SK-N-DZ (cell line): ENCODE measurements at regions not wholly inside any gene's neighbourhood (a gene's known extent, or its start where the extent isn't known, plus 50 kb on each side); places are given as distances from the start of the nearest gene placed in this dataset.
A peak's percentile ranks its signal among the peaks of the same experiment; 100 is the strongest.

ENCODE experiments used
- DNase-seq: peaks from one replicate; pipeline ENCODE4 v3.0.0-alpha.2; 2015; ENCODE audit warnings: low spot score

DNA sequence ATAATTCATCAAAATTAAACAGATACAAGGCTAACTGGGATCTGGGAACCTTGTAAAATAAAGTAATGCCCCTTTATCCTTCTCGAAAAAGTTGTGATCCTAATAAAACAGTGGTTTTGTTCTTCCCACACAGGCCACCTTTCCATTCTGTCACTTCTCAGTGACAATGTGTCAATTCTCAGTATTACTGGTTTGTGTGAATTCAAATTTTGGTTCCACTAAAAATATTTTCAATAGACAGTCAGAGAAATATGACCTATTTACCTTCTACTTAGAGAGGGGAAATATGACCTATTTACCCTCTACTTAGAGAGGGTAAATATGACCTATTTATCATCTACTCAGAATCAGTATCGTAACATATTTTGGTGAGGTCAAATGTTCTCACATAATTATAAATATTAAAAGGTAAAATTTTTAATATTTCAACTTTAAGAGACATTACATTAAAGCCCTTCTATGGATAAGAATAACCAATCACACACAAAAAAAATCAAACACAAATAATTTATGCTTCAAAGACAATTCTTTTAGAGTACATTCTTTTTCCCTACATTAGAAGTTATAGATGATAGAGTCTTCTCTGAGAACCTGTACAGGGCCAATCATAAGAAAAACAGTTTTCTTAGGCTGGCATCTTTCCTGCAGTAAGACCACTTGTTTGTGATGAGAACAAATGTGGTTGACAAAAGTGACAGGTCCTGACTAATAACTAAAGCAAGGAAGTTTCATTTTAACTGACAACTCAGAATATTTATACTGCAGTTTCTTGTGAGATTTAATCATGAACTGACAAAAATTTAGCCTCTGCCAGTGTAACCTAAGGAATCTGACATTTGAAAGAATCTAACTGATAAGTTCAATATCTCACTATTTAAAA lies 323.3 kb downstream of the DIPK2A start:
- DNase-seq: no peak

DNA sequence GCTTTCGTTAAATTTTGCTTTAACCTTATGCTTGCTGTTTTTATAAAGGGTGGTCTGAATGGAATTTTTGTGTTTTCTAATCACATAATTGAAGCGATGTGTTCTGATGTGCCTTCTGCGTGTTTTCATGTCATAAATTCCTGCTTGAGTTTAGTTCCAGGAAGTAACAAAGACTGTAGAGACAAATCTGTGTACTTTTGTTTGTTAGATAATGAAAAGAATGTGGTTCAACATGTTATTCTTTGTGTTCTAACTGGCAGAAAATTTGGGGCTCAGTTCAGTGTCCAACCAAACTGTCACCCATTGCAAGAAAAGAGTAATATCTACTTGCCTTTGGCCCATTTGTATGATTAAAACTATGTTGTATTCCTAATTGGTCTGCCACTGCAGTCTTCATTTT lies 324.0 kb downstream of the DIPK2A start:
- DNase-seq: no peak

DNA sequence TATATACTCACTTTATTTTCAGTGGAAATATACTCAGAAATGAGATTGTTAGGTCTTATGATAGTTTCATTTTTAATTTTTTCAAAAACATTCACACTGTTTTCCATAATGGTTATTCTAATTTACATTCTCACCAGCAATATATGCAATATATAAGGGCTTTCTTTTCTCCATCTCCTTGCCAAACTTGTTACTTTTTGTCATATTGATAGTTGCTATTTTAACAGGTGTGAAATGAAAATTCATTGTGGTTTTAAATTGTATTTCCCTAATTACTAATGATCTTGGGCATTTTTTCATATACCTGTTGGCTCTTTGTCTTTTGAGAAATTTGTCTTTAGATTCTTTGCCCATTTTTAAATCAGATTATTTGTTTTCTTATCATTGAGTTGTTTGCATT lies 325.2 kb downstream of the DIPK2A start:
- DNase-seq: no peak

DNA sequence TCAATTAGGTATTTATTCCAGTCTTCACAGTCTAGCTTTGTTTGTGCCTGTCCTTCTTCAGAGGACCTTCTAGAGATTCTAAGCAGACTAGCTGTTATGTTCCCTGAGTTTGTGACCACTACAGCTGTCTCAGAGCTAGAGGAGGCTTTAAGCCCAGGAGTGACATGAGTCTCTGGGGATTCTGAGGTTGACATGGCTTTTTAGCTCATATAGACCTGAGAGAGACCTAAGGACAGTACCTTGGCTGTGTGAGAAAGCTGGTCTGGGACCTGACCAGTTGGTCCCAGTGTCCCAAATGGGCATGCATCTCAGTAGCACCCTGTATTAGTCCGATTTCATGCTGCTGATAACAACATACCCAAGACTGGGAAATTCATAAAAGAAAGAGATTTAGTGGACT lies 330.2 kb downstream of the DIPK2A start:
- DNase-seq: no peak

DNA sequence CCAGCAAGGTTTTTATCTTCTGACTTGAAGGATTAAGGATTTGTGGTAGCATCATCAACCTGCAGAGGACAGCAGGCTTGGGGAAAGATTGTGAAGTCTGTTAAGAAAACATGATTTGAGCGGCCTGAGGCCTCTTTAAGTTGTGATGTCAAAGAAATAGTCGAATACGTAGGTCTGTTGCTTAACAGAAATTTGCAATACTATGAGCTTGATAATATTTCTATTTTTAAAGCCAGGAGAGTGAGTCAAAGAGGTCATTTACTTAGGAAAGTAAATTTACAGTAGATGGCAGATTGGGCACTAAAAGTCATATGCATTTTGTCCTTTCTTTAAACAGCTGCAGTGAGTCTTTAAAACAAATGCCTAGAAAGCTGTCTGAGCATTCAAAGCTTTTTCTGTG lies 336.3 kb downstream of the DIPK2A start:
- no peak for DNase-seq

DNA sequence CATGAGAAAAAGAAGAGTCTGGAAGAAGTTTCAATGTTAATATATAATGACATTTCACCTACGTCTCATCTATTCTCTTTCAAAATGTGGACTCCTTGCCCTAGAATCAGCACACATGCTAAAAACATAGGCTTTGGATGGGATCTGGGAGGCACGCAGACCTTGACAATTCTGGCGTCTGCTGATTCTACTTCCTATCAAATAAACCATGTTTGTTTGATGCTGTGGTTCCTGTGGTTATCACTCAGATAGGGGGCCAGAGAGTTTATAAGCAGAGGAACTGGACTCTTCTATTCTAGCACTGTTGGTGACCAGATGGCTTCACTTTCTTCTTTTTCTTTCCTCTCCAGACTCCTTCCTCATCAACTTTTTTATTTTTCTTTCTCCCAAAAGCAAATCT lies 336.8 kb downstream of the DIPK2A start:
- DNase-seq: no peak

DNA sequence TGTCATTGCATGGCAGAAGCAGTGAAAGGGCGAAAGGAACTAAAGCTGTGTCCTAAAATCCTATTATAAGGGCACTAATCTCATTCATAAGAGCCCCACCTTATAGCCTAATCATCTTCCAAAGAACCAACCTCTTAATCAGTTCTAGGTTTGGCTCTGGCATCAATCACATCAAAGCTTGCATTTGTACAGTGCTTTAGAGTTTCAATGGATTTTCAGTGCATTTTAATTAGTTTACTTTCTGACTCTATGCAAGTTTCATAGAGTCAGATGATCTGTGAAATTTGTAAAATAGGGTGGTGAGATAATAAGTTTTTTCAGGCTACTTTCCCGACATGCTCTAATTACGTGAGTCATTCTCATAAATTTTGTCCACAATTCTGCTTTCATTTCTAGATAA lies 341.1 kb downstream of the DIPK2A start:
- no peak for DNase-seq

DNA sequence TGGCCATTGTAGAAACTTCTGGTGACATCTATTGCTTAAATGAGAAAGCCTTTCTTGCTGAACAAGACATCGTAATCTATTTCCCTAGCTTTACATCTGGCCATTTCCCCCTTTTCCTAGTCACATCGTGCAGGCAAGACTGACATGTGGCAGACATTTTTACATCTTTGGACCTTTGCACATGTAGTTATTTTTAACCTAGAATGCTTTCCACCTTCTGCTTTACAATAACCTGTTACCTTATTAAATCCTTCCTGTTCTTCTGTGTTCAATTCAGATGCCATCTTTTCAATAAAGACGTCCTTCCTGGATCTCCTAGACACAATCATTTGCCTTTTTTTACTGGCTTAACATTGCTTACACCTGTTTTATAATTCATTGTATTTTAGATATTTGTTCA lies 343.3 kb downstream of the DIPK2A start:
- DNase-seq: no peak

DNA sequence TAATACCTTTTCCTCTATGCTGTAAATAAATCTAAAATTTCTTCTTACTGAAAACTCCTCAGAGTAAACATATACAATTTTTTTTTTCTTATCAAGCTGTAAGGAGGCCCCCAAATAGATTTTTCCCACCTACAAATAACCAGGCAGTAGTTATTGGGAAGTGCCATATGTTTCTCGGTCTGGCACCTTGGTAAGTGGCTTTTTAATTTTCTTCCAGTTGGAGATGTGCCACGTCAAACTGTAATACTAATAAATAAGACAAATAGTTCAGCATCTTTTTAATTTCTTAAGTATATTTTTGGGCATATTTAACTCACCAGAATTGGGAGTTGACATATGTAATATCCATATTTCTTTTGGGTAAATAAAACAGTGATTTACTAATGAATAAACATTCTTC lies 346.3 kb downstream of the DIPK2A start:
- DNase-seq: no peak

DNA sequence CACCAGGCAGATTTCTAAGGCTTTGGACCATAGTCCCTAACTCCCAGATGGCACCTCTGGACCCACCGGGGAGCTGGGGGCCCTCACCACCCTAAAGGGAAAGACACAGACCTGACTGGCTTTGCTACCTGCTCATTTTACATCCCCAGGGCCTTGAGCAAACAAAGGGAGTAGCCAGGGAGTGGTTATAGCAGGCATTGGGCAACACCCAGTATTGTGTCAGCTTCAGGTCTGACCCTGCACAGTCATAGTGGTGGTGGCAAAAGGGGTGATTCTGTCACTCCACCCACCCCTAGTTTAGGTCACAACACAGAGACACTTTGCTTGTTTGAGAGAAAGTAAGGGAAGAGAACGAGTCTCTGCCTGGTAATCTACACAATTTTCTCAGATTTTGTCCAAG lies 352.5 kb downstream of the DIPK2A start:
- DNase-seq: no peak

DNA sequence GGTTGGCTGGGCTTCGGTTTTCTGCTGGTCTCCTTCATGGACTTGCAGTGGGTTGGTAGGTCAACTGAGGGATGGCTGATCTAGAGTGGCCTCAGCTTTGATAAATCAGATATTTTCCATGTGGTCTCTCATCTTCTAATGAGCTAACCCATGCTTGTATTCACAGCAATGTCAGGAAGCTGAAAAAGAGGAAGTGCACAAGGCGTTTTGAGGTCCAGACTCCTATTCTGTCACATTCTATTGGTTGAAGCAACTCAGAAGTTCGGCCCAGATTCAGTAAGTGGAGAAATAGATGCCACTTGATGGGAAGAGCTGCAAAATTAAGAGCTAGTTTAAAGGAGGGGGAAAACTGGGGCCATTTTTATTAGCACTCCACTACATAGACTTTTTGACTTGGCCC lies 361.2 kb downstream of the DIPK2A start:
- DNase-seq: no peak

DNA sequence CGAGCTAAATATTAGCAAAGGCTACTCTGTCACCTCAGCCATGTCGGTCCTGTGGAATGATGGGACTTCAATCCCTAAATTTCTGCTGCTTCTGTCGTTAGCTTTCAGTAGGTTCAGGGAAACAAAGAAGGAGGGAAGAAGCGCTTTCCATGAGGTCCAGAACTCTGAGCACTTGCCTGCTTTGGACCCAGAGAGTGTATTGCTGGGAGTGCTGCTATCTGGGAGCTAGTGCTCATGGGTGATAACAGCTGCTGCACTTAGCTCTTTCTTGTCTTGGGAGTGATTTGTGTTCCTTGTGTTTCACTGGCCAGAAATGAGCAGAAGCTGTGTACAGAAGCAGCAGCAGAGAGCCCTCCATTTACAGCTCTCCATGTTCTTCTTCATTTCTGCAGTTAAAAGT lies 369.8 kb downstream of the DIPK2A start:
- peak; percentile 39 for DNase-seq

DNA sequence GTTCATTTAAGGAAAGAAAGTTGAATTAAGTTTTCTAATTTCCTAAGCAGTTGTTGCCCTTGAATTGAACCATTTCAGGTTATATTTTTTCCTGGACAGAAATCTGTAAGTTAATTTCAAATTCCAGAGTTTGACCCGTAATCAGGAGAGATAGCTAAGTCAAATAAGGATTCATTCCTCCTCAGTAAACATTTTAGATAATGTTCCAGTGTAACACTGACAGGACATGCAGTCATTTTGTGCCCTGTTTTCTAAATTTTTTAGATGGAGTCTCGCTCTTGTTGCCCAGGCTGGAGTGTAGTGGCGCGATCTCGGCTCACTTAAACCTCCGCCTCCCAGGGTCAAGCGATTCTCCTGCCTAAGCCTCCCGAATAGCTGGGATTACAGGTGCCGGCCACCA lies 371.7 kb downstream of the DIPK2A start:
- no peak for DNase-seq

DNA sequence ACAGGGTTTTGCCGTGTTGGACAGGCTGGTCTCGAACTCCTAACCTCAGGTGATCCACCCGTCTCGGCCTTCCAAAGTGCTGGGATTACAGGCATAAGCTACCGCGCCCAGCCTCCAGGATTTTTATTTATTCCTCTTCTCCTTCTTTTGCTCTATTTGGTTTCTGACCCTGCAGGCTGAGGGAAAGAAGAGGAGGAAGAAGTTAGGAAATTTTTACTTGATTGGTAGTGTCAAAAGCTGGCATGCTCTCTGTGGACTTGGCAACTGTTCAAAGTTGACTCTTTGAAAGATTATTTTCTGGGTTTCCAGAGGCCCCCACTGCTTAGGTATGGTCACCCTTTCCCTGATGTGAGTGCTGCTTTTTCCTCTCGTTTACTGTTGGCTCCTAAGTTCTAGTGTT lies 372.2 kb downstream of the DIPK2A start:
- DNase-seq: no peak

DNA sequence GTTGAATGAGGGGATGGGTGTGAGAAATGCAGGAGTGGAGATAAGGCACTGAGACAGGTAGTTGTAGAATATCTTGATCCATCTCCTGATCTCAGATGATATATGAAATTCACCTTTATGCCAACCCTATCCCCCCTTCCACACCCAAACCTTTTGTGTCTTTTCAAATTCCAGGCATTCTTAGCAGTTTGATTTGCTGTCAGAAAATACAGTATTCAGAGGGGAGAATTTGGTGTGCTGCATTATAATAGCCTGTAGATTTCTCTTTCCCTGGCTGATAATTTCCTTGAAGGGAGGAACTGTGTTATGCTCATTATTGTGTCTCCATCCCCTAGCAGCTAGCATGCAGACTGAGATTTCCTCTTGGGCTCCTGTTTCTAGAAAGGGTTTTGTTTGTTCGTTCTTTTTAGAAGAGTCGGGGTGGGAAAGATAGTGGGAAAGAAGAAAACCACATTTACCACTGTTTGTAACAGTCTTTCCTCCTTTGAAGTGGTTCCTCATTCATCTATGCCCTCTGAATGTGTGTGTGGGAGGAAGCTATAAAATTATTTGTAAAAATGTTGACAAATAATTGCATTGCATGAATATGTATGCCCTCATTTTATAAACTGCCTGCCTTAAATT lies 373.4 kb downstream of the DIPK2A start:
- no peak for DNase-seq

DNA sequence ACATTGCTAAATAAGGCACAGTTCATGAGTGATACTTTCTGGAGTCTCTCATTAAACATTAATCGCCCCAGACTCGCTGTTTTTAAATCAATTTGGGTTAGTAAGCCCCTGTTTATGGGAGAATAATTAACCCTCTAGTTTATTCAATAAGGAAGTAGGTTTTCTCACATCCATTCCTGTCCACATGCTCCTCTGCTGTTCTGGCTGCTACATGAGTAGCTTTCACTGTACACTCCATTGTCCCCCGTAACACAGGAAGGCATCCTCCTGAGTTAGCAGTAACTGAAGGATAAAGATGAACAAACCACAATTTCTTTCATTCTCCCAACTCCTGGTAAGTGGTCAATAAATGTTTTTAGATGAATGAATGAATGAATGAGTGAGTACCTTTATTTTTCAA lies 378.5 kb downstream of the DIPK2A start:
- DNase-seq: no peak

DNA sequence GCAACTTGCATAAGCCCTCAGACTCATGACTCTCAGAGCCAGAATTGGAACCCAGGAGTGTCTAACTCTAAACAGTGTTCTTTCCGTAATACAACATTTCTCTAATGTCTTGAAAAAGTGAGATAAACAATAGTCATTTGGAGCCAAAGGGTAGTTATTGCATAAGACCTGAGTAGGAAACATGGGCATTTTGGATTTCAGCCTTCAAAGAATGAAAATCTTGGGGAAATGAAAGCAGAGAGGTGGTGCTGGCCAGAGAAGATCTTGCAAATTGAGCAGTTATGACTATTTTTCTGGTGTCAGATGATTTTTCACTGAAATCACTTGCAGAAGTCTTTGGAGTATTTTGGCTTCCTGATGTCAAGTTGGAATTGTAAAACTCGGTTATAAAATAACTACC lies 379.4 kb downstream of the DIPK2A start:
- DNase-seq: no peak

DNA sequence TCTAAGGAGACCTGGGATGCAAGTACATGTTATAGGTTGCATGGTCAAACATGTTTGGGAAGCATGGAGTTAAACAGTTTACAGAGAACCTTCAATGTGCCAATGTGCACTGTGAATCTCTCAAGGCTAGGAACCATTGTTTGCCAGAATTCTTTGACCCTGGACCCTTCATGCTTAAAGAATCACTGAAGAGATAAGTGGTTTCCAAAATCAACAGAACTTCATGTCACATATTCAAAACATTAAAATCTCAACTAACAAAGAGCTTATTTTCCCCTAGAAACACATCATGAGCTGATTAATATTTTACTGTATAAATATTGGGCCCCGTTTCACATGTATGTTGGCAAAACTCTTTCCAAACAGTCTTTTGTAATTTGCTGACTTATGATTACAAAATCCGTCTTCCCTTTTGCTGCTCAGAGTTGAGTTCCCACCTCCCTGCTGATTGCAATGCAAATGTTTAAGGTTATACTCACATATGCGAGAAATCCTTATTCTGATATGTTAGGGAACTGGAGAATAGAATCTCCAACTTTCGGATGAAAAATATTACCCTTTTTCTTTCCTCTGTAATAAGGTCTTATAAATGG lies 380.2 kb downstream of the DIPK2A start:
- DNase-seq: no peak

DNA sequence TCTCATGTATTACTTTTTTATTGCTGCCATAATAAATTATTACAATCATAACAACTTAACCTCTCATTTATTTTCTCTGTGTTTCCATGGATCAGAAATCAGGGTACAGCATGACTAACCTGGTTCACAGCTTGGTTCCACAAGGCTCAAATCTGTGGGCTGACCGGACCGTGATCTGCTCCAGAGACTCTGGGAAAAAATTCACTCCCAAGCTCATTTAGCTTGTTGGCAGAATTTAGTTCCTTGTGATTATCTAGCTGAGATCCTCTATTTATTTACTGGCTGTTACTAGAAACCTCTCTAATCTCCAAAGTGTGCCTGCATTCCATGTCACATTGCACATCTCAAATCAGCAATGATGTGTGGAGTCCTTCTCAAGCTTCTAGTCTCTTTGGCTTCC lies 386.6 kb downstream of the DIPK2A start:
- no peak for DNase-seq

DNA sequence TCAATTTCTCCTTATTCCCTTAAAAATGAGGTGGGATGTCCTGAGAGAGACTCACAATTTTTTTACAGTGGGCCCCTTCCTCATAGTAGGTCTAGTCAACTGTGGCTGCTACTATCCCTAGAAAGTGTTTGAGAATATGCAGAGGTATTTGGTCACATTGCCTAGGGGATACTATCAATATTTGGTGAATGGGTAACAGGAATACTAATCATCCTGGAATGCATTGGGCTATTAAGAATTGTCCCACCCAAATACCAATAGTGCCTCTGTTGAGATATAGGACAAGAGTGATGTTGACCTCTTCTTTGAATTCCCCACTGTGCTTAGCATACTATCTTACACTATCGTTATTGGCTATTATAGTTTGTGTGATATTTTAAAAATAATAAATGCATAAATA lies 389.4 kb downstream of the DIPK2A start:
- no peak for DNase-seq

DNA sequence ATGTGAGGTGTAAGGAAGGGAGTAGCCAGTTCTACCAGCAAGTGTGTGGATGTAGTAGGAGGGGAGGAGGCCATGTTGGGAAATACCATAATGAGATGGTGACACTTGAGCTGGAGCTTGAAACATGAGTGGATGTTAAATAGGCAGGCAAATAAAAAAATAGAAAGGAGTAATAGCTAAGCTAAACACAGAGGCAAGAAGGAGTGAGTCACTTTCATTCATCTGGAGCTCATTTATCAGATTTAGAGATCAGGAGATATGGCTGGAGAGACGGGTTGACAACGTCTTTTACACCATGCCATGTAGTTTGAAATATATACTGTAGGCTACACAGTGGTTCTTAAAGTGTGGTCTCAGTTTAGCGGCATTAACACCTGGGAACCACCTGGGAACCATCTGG lies 390.5 kb downstream of the DIPK2A start:
- no peak for DNase-seq

DNA sequence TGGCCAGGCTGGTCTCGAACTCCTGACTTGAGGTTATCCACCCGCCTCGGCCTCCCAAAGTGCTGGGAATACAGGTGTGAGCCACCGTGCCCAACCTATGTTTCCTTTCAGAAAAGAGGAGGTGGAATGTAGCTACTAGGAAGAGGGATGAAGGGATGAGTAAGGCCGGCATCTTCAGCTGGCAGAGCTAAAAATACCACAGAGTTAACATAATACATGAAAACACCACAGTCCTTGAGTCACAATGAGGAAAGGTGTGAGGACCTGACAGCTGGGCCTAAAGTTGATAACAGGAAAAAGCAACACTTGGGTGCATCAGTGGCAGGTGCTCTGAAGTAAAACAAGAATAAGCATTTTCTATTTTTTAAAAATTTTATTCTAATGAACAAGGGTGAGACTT lies 392.2 kb downstream of the DIPK2A start:
- DNase-seq: no peak

DNA sequence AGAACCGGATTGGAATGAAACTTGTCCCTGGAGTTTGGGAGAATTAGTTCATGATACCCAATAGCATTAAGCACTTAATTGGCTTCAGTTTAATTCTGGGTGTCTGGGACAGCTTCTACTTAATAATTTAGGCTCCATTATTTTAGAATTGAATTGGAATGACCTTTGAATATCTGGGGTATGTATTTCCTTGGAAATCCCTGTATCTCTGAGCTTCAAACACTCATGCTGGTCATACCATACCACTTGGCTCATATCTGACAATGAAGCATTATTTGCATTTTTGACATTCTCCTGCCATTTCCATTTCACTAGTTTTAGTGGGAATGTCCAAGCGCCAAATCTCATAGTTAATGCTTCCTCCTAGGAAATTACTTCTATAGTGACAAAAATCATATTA lies 393.1 kb downstream of the DIPK2A start:
- DNase-seq: no peak
